HG03575 (cell line): ENCODE measurements at regions not wholly inside any gene's neighbourhood (a gene's known extent, or its start where the extent isn't known, plus 50 kb on each side); places are given as distances from the start of the nearest gene placed in this dataset.

Experiments used
- ATAC-seq: cut with Tn5 transposase; IDR thresholded peaks from one replicate; pipeline ENCODE4 v1.9.1; 2021; ENCODE audit not compliant: unreplicated experiment, insufficient number of reproducible peaks, low FRiP score; ENCODE audit errors: extremely low read depth

DNA sequence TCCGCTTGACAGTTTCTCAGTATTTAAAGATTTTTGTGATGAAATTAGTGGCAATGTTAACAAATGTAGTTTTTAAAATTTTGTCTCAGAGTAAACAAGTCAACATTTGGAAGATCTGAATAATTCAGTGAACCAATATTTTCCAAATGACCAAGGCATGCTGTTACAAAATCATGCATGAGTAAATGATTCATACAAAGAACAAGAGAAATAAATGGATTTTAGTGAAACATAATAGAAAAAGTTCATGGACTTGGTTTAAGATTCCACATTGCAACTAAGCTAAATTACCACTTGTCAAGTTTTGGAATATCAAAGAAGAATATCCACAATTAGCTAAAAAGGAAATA lies 125.7 kb upstream of the SNX19 start:
- no peak for ATAC-seq

DNA sequence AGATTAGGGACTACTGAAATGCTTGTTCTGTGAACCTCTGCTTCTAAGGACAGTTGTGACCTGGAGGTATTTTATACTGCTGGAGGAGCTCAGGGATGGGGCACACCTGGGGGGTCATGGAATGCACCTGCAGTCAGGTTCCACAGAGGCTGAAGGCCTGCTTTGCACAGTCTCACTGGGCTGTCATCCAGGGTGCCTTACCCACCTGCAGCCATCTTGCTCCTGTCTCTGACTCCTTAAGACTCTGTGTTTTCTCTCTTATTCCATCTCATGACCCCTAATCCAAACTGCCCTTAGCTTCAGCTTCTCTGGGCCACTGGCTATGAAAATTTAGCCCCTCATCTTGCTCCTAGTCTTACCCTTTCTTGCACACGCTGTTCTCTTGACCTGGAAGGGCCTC lies 127.0 kb upstream of the SNX19 start:
- no peak for ATAC-seq

- ATAC-seq, result no peak
These were observed 128.6 kb upstream of the SNX19 start for GRCh38 chr11:131044851-131045250.

- ATAC-seq, result no peak
These were observed 136.1 kb upstream of the SNX19 start for GRCh38 chr11:131052367-131052766.

- no peak for ATAC-seq
These were observed 139.8 kb upstream of the SNX19 start for GRCh38 chr11:131056036-131056435.

GRCh38 chr11:131063638-131064037 lies 147.4 kb upstream of the SNX19 start:
- no peak for ATAC-seq

DNA sequence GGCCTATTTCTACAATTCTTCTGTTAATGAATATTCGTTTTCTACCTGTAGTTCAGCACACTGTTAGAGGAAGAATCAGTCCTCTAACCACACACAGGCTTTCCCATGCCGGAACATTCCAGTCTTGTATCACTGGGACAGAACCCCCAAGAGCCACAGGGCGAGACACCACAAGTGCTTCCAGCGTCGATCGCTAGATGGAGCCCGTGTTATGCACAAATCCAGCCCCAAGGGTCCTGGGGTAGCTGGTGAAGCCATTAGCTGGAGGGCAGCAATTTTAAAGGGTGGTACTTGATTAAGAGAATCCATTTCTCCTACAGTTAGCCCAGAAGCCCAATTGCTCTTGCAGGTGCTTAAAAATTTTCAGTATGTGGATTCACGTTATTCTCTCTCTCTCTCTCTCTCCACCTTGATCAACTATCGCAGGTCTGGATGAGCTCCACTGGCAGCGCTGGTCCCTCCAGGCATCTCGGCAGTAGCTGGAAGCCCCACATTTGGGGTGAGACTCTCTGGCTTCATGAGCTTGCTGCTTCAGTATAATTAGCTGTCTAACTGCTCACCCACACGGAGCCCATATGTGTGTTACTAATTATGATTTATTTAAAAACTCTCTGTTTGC lies 148.2 kb upstream of the SNX19 start:
- no peak for ATAC-seq

DNA sequence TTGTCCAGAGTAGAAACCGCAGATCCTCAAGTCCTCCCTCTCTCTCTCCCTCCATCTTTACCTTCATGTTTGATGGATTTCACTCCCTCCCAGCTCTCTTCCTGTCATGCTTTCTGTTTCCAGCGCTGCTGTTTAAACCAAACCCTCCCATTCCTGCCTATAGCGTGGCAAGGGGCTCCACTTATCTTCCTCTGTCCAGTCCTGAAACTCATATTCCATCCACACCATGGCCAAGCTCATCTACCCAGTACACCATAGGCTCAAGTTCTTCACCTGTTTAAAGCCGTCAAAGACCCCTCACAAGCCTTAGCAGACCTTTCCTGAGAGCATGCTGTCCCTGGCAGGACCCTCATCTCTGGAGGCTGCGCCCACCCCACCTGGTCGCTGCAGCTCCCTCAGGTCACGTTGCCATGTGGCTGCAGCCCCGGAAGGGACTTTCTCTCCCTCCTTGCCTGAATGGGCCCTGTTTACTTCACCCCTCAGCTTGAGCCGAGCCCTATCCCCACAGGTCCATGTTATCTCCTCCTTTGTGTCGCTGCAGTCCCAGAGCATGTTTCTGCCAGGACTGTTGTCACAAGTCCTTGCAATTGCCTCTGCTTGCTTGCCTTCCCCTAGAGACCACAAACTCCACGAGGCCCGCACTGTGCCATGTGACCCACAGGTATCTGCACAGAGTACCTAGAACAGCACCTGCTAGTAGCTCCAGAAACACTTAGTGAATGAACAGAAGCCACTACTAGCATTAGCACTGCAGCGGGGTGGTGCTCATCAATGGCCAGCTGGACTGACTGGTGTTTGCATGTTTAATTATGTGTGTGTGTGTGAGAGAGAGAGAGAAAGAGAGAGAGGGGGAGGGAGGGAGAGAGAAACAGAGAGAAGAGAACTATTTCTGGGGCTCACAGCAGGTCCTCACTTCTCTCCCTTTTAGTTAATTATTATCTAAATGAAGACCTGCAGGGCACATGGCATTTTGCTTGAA lies 149.4 kb upstream of the SNX19 start:
- ATAC-seq, result no peak

DNA sequence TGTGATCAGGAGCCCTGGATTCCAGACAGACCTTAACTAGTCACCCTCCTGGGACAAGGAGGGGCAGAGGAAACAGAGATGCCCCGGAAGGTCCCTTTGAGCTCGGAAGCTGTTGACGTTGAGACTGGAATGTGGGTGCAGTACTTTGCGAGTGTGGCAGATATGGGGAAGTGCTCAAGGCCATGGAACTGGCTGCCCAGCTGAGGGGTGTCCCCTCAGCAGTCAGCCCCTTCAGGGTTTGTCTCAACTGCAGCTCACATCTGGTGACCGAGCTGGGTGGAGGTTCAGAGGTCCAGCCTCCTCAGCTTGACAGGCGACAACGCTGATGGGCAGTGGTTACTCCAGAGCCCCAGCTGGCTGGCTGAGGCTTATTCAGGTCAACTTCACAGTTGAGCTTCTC lies 150.3 kb upstream of the SNX19 start:
- no peak for ATAC-seq

DNA sequence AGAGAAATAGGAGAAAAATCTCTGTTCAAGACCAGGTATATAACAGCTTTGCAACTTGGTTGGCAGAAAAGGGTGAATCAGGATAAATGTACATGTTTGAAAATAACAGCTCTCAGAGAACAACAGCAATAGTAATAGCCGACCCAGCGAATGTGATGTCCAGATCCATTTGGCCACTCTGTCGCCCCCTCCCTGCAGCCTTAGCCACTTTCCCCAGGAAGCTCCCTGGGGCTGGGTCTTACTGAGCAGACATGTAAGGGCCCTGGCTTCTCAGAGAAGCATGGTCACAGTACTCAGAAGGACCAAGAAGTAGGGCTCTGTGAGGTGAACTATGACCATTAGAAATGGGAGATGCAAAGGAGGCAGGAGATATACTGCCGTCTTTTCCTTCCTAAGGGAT lies 154.1 kb upstream of the SNX19 start:
- no peak for ATAC-seq

GRCh38 chr11:131073167-131073566 lies 156.9 kb upstream of the SNX19 start:
- ATAC-seq, result no peak

GRCh38 chr11:131074573-131074972 lies 158.3 kb upstream of the SNX19 start:
- no peak for ATAC-seq

DNA sequence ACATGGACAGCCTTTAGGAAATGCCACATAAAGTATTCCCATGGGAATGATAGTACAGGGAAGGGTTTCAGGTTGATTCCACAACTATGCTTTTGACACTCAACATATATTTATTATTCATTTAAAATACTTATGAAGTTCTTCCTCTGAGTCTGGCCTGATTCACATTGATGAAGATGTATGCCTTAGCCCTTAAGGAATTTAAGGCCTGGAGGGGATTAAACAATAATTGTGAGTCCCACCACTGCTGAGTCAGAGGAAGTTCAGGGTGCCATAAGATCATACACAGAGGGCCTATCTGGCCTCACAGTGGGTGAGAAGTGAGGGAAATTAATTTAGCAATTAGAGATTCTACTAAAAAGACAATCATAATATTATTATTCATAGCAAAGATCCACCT lies 161.1 kb upstream of the SNX19 start:
- no peak for ATAC-seq

GRCh38 chr11:131079036-131079435 lies 162.8 kb upstream of the SNX19 start:
- no peak for ATAC-seq

DNA sequence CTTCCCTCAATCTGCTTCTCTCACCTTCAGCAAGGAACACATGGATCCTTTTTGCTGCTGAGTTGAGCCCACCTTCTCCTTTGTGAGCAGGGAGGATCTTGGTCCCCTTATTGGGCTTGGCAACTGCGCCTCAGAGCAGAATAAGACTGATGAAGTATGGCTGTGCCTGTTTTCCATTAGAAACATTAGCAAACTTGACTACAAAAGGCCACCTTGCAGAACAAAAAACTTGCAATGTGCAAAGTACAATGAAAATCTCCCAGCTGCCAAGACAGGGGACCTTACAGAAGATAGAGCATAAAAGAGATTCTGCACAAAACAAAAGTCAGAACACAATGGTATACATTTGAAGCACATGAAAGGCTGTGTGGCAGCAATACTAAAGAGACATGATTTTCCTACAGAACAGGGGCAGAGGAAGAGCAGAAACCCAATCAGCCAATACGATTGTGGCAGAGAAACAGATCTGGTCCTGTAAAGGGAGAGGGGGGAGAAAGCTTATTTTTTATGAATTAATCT lies 173.5 kb upstream of the SNX19 start:
- ATAC-seq, result no peak

- no peak for ATAC-seq
These were observed 176.2 kb upstream of the SNX19 start for GRCh38 chr11:131092469-131092868.

GRCh38 chr11:131094827-131095226 lies 178.5 kb upstream of the SNX19 start:
- no peak for ATAC-seq

DNA sequence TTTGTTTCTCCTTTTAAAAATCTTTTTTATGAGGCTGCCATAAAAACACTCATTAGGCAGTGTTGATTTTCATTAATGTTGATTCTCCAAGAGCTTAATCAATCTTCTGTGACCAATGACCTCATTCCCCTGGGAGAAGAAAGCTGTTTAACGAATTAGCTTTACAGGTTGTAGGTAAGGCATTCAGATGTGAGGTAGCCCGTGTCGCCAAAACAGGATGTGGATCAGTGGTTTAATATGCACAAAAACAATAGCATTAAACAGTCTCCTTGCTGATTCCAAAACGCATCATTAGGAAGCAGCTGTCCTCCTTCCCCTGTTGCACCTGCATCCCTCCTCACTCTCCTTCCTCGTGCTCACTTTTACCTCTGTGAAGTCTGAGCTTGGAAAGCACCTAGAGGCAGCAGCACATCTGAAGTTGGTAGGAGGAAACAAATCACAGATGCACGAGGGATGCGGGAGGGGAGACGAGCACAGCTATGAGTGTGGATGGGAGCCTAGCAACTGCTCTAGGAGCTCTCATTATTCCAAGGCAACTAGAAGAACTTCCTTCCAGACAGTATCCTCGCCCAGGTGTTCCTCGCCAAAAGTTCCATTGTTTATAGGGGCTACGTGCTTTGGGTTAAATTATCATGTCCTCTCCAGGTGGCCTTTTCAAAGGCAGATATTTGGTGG lies 179.4 kb upstream of the SNX19 start:
- ATAC-seq, result no peak

- no peak for ATAC-seq
These were observed 182.7 kb upstream of the SNX19 start for GRCh38 chr11:131099013-131099412.

DNA sequence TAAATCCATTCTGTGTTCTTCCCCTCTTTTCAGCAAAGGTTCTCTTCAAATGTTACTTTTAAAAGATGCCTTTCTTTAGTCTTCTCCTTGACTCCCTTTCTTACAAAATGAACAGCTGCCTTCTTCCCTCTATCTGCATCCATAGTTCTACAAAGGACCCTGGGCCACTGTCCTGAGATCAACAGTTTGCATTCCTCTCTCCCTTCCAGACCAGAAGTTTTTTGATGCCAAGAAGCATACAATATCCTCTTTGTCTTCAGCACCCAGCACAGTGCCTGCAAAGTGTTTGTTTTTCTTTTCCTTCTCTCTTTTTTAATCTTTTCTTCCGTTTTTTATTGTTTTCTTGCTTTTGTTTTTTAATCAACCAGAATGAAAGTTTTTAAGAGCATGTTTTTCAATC lies 183.5 kb upstream of the SNX19 start:
- no peak for ATAC-seq
